ENCODE measurements at regions not wholly inside any gene's neighbourhood (a gene's known extent, or its start where the extent isn't known, plus 50 kb on each side); places are given as distances from the start of the nearest gene placed in this dataset.

DNA sequence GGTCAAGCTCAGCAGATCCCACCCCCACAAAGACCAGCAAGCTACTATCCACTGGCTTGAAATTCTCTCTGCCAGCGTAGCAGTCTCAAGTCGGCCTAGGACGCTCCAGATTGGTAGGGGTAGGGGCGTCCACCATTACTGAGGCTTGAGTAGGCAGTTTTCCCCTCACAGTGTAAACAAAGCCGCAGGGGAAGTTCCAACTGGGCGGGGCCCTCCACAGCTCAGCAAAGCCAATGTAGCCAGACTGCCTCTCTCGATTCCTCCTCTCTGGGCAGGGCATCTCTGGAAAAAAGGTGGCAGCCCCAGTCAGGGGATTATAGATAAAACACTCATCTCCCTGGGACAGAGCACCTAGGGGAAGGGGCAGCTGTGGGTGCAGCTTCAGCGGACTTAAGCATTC lies 1064.9 kb upstream of the TENM4 start (continued):
- TF ChIP-seq CTCF (IDR thresholded peaks at IDR 0.05; ENCODE audit: low read depth, low read length, missing input control) (no peak), YY1 (IDR thresholded peaks at IDR 0.05) (no peak), MAX (IDR thresholded peaks at IDR 0.05) (no peak), RAD21 (IDR thresholded peaks at IDR 0.05) (no peak)

- Histone ChIP-seq H3K4me1 (ENCODE audit: control insufficient read depth in 4 of 4, insufficient read depth in 4 of 4, low read length in 3 of 4) (no peaks in the 10 kb centered on the region), H3K27ac (ENCODE audit: low read depth in 1 of 2, low read length in 2 of 2) (no peak overlapping the region), H3K27me3 (ENCODE audit: control insufficient read depth in 4 of 4, insufficient read depth in 4 of 4, low read length in 3 of 4) (no peaks in the 10 kb centered on the region), H3K36me3 (ENCODE audit: control insufficient read depth in 4 of 4, insufficient read depth in 3 of 4, low read depth in 1 of 4, low read length in 3 of 4) (no peaks in the 10 kb centered on the region), H3K4me3 (ENCODE audit: low read depth in 1 of 3, low read length in 3 of 3) (no peak overlapping the region), H3K9ac (ENCODE audit: low read depth in 1 of 2, low read length in 2 of 2) (no peak overlapping the region), H3K9me3 (ENCODE audit: control insufficient read depth in 4 of 4, low read length in 3 of 4) (no peaks in the 10 kb centered on the region)
- TF ChIP-seq RAD21 (IDR thresholded peaks at IDR 0.05) (no peak), EGR1 (IDR thresholded peaks at IDR 0.05; ENCODE audit: low read depth in 2 of 2) (no peak), HNF4A (conservative IDR thresholded peaks at IDR 0.05) (no peak), HNF4G (IDR thresholded peaks at IDR 0.05) (no peak), YY1 (IDR thresholded peaks at IDR 0.05) (no peak), ATF3 (IDR thresholded peaks at IDR 0.05) (no peak), TAF1 (conservative IDR thresholded peaks at IDR 0.05) (no peak), SP1 (IDR thresholded peaks at IDR 0.05) (no peak), FOXA2 (IDR thresholded peaks at IDR 0.05) (no peak), JUND (IDR thresholded peaks at IDR 0.05) (no peak), REST (IDR thresholded peaks at IDR 0.05) (no peak), CTCF (IDR thresholded peaks at IDR 0.05; ENCODE audit: low read depth, low read length, missing input control) (no peak), RXRA (IDR thresholded peaks at IDR 0.05) (no peak), MAX (IDR thresholded peaks at IDR 0.05) (no peak)
- TF ChIP-seq, protein P1, sequence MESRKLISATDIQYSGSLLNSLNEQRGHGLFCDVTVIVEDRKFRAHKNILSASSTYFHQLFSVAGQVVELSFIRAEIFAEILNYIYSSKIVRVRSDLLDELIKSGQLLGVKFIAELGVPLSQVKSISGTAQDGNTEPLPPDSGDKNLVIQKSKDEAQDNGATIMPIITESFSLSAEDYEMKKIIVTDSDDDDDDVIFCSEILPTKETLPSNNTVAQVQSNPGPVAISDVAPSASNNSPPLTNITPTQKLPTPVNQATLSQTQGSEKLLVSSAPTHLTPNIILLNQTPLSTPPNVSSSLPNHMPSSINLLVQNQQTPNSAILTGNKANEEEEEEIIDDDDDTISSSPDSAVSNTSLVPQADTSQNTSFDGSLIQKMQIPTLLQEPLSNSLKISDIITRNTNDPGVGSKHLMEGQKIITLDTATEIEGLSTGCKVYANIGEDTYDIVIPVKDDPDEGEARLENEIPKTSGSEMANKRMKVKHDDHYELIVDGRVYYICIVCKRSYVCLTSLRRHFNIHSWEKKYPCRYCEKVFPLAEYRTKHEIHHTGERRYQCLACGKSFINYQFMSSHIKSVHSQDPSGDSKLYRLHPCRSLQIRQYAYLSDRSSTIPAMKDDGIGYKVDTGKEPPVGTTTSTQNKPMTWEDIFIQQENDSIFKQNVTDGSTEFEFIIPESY (IDR thresholded peaks at IDR 0.05) = no peak
- no peak for DNase-seq (ENCODE audit: low spot score)
- WGBS = 52% methylated on average over 1 of the region's 1 CpG
Observed at GRCh38 chr11:80503990-80504389, 1063.2 kb upstream of the TENM4 start.

Data from liver (tissue), 8 donors.